Ovary (tissue), 3 donors: ENCODE measurements at regions not wholly inside any gene's neighbourhood (a gene's known extent, or its start where the extent isn't known, plus 50 kb on each side); places are given as distances from the start of the nearest gene placed in this dataset.

Experiments used
- EP300 ChIP-seq: sonication (generic); formaldehyde crosslinking; IDR thresholded peaks from one replicate; pipeline ENCODE4 v1.6.1; 2017; ENCODE audit warnings: antibody characterized with exemption
- TF ChIP-seq, protein P1 (sequence below), 3 donors: fragments of 450-650 bp in 2 of 3; fragments of 200-600 bp in 1 of 3; IDR thresholded peaks; one replicate each; pipeline versions ENCODE4 v1.5.1 to v1.8.0; 2016 to 2022; ENCODE audit warnings: antibody characterized with exemption in 3 of 3, mild to moderate bottlenecking in 1 of 3
- donor health status: DM: no; HTN: no; CAD: no.

DNA sequence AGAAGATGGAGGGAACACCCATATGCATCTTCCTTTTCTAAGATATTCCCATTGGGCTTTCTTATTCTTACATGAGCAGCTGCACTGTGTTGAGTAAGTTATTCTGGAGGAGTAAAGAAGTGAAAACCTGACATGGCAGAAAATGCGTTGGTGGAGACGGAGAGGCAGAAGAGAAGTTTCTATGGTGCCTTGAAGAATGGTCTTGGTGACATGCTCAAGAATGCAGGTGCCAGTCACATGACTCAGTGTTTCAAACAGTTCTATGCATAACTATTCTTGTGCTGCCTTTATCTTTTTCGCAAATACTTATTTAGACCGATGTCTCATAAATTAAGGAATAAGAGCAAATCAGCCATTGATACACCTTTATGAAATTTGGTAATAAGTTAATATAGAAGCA, 377.8 kb upstream of the IRX2 start:
- no peak for TF ChIP-seq EP300
- TF ChIP-seq, protein P1, sequence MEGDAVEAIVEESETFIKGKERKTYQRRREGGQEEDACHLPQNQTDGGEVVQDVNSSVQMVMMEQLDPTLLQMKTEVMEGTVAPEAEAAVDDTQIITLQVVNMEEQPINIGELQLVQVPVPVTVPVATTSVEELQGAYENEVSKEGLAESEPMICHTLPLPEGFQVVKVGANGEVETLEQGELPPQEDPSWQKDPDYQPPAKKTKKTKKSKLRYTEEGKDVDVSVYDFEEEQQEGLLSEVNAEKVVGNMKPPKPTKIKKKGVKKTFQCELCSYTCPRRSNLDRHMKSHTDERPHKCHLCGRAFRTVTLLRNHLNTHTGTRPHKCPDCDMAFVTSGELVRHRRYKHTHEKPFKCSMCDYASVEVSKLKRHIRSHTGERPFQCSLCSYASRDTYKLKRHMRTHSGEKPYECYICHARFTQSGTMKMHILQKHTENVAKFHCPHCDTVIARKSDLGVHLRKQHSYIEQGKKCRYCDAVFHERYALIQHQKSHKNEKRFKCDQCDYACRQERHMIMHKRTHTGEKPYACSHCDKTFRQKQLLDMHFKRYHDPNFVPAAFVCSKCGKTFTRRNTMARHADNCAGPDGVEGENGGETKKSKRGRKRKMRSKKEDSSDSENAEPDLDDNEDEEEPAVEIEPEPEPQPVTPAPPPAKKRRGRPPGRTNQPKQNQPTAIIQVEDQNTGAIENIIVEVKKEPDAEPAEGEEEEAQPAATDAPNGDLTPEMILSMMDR (IDR thresholded peaks at IDR 0.05): no peak
